ENCODE measurements at regions not wholly inside any gene's neighbourhood (a gene's known extent, or its start where the extent isn't known, plus 50 kb on each side); places are given as distances from the start of the nearest gene placed in this dataset.

GRCh38 chr6:90656325-90656724 lies 69.5 kb upstream of the MAP3K7 start:
- no peaks in the 10 kb centered on the region for H3K4me1 ChIP-seq
- H3K4me3 ChIP-seq, result no peak overlapping the region
- H3K9me3 ChIP-seq, result no peaks in the 10 kb centered on the region
- H3K36me3 ChIP-seq, result no peaks in the 10 kb centered on the region
- H3K27ac ChIP-seq, result no peak overlapping the region
- DNase-seq (ENCODE audit: extremely low spot score in 2 of 2), result no peak
- TF ChIP-seq POLR2A (IDR thresholded peaks at IDR 0.05) (no peak), POLR2AphosphoS5 (IDR thresholded peaks at IDR 0.05; ENCODE audit: insufficient read depth in 1 of 2, low read depth in 1 of 2) (no peak), CTCF (IDR thresholded peaks at IDR 0.05) (no peak)
- intact Hi-C loops (cut with DNase I), result no loop called here
- H3K27me3 ChIP-seq, result no peaks in the 10 kb centered on the region

GRCh38 chr6:90654806-90655205 lies 67.9 kb upstream of the MAP3K7 start:
- intact Hi-C loops (cut with DNase I), result no loop called here
- DNase-seq (ENCODE audit: extremely low spot score in 2 of 2), result no peak
- no peaks in the 10 kb centered on the region for H3K27me3 ChIP-seq
- no peak overlapping the region for H3K27ac ChIP-seq
- H3K9me3 ChIP-seq, result no peaks in the 10 kb centered on the region
- no peak for TF ChIP-seq POLR2AphosphoS5 (IDR thresholded peaks at IDR 0.05; ENCODE audit: insufficient read depth in 1 of 2, low read depth in 1 of 2)
- TF ChIP-seq CTCF (IDR thresholded peaks at IDR 0.05), result no peak
- TF ChIP-seq POLR2A (IDR thresholded peaks at IDR 0.05), result no peak
- H3K4me1 ChIP-seq, result no peaks in the 10 kb centered on the region
- no peak overlapping the region for H3K4me3 ChIP-seq
- H3K36me3 ChIP-seq, result no peaks in the 10 kb centered on the region

- Histone ChIP-seq H3K4me3 (no peak overlapping the region), H3K36me3 (no peaks in the 10 kb centered on the region), H3K27ac (no peak overlapping the region), H3K4me1 (no peaks in the 10 kb centered on the region), H3K9me3 (no peaks in the 10 kb centered on the region), H3K27me3 (no peaks in the 10 kb centered on the region)
- DNase-seq (ENCODE audit: extremely low spot score in 2 of 2), result no peak
- TF ChIP-seq CTCF (IDR thresholded peaks at IDR 0.05) (no peak), POLR2AphosphoS5 (IDR thresholded peaks at IDR 0.05; ENCODE audit: insufficient read depth in 1 of 2, low read depth in 1 of 2) (no peak), POLR2A (IDR thresholded peaks at IDR 0.05) (no peak)
- intact Hi-C loops (cut with DNase I), result no loop called here
These were observed 67.3 kb upstream of the MAP3K7 start for GRCh38 chr6:90654166-90654565.

- Histone ChIP-seq H3K27me3 (no peaks in the 10 kb centered on the region), H3K4me3 (no peak overlapping the region), H3K4me1 (no peaks in the 10 kb centered on the region), H3K36me3 (no peaks in the 10 kb centered on the region), H3K9me3 (no peaks in the 10 kb centered on the region), H3K27ac (no peak overlapping the region)
- TF ChIP-seq POLR2AphosphoS5 (IDR thresholded peaks at IDR 0.05; ENCODE audit: insufficient read depth in 1 of 2, low read depth in 1 of 2) (no peak), POLR2A (IDR thresholded peaks at IDR 0.05) (no peak)
- intact Hi-C loops (cut with DNase I), result no loop called here
- DNase-seq (ENCODE audit: extremely low spot score in 2 of 2), result no peak
These were observed 66.9 kb upstream of the MAP3K7 start for GRCh38 chr6:90653750-90654149.

- DNase-seq (ENCODE audit: extremely low spot score in 2 of 2), result no peak
- H3K27me3 ChIP-seq, result no peaks in the 10 kb centered on the region
- intact Hi-C loops (cut with DNase I), result no loop called here
These were observed 63.4 kb upstream of the MAP3K7 start for GRCh38 chr6:90650041-90650940.

More at GRCh38 chr6:90650041-90650940, 63.4 kb upstream of the MAP3K7 start:
- H3K4me1 ChIP-seq, result no peaks in the 10 kb centered on the region
- TF ChIP-seq POLR2AphosphoS5 (IDR thresholded peaks at IDR 0.05; ENCODE audit: insufficient read depth in 1 of 2, low read depth in 1 of 2), result no peak
- no peak for TF ChIP-seq POLR2A (IDR thresholded peaks at IDR 0.05)
- TF ChIP-seq CTCF (IDR thresholded peaks at IDR 0.05), result no peak
- no peaks in the 10 kb centered on the region for H3K36me3 ChIP-seq
- no peak overlapping the region for H3K4me3 ChIP-seq
- H3K27ac ChIP-seq, result no peak overlapping the region
- H3K9me3 ChIP-seq, result no peaks in the 10 kb centered on the region
